NCI-H2029 treated with DMSO at 0.1 percent for 48 hours (cell line): ENCODE measurements at regions not wholly inside any gene's neighbourhood (a gene's known extent, or its start where the extent isn't known, plus 50 kb on each side); places are given as distances from the start of the nearest gene placed in this dataset.

Experiments
- DNase-seq: peaks from one replicate; lab custom pipeline; 2025; lab: John Stamatoyannopoulos, UW

DNA sequence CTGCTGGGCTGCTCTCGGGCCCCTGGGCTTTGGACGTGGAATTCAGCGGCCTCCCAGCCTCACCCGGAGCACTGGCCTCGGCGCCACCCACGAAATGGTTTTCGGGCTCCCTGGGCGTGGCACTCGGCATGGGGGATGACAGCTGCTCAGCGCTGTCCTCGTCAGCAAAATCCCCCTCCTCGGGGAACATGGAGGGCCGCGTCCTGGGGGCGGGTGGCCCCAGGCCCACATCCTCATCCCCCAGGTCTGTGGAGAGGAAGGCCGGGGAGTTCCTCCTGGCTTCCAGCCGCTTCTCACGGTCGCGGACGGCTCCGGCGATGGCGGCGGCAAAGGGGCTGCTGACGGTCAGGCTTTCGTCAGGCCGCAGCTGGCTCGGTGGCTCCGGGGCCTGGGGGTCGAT lies 88.4 kb downstream of the CTTN start:
- DNase-seq = no peak

DNA sequence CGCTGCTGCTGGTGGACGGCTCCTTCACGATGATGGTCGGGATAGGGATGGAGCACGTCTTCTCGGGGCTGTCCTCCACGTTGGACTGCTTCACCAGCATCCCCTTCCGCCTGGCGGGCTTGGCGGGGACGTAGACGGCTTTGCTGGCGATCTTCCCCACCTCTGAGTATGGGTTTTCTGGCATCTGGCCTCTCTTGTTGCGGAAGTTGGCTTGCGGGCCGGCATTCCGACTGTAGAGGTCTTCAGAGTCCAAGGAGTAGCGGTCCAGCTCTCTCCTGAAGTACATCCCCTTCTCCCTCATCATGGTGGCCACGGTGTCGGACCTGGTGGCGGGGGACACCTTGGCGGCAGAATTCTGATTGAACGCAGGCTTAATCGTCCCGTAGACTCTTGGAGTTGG lies 88.8 kb downstream of the CTTN start:
- no peak for DNase-seq

DNA sequence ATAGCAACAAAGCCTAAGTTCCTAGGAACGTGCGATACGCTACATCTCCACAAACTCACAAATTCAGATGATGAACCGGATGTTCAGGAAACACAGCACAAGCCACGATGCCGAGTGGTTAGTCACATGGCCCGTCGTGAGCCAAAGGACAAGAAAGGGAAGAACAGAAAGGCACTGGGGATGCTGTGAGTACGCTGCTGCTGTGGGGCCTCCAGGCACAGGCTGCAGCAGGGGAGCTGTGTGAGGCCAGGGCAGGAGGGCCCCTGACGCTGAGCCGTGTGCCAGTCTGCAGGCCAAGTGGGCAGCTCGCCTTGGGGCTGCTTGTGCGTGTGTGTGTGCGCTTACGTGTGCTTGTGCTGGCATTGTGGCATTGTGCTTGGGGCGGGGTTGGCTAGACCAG lies 89.4 kb downstream of the CTTN start:
- no peak for DNase-seq

DNA sequence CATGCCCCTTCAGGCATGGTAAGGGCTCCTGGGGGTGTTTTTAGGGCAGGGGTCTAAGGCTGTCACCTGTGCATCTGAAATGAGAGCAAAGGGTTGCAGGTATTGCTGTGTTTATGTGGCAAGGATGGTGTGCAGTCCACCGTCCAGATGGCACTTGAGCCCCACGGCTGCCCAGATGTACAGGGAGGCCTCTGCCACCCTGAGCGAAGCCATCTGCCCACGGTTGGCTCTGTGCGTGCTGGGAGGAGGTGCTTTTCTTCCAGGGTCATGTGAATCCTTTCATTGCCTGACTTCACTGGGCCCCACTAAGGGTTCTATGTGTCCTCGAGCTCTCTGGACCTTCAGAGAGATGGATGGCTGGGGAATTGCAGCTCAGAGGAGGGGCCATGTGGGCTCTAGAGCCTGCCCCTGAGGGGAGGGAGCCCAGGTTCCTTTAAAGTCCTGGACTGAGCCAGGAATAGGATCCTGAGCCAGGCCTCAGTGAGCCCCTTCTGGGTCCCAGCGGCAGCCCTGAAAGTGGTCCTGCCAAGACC lies 89.9 kb downstream of the CTTN start:
- no peak for DNase-seq

DNA sequence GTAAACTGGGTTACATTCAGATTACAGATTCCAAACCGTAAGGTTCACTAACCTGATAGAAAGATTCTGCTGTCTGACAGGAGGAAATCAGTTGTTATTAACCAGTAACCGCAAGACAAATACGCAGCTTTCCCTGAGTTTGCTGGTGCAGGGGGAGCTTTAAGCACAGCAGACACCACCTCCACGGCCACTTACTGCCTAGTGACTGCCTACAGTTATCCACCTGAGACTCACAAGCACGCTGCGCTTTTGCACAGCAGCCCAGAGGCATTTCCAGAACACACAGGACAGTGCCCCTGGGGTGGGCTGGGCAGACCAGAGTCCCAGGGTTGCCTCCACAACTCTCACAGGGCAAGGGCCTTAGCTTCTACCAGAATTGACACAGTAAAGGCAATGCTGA lies 90.9 kb downstream of the CTTN start:
- no peak for DNase-seq

DNA sequence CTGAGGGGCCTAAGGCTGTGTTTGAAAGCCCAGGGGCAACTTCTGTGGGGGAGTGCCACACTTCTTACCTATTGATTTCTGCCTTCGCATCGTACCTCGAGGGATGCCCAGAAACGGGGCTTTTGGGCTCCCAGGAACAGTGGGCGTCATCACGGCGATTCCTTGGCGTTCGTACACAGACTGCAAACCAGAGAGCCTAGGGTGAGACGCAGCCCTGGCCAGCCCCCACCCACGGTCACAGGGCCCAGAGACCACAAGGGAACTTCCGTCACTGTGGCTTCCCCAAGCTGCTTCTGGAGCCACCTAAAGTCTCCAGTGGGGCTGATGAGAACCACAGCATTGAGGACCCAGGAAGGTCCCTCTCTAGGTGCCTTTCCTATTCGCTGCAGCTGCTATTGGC lies 91.9 kb downstream of the CTTN start:
- DNase-seq = no peak

DNA sequence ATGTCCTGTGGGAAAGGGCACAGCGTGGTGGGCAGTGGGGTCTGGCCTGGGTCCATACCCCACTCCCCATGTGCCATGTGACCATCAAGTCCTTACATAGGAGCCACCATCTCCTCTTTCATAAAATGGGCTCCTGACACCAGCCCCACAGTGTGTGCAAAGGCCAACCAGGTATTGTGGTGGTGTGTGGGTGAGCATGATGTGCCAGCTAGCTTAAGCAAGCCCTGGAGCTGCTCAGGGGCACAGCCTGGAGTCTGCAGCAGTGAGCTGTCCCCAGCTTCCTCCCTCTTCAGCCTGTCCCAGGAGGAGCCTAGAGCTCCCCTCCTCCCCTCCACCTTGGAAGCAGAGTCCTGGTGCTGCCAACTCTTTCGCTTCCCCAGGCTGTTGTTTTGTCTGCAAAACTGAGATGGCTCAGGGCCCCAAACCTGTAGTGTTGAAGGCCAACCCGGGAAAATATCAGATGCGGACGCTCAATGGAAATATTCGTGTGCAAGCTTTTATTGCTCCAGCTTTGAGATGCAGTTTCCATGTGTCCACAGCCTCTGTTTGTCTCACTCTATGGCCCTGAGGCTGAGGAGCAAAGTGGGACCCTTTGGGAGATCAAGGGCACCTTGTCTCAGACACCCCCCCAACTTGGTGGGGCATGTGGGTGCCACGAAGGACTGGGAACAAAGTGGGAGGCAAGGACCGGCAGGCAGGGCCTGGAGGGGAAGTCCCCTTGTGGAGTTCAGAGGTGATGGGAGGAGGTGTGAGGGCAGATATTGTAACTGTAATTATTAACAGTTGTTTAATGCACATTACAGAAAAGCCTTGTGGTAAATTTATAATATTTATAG lies 92.6 kb downstream of the CTTN start:
- no peak for DNase-seq

DNA sequence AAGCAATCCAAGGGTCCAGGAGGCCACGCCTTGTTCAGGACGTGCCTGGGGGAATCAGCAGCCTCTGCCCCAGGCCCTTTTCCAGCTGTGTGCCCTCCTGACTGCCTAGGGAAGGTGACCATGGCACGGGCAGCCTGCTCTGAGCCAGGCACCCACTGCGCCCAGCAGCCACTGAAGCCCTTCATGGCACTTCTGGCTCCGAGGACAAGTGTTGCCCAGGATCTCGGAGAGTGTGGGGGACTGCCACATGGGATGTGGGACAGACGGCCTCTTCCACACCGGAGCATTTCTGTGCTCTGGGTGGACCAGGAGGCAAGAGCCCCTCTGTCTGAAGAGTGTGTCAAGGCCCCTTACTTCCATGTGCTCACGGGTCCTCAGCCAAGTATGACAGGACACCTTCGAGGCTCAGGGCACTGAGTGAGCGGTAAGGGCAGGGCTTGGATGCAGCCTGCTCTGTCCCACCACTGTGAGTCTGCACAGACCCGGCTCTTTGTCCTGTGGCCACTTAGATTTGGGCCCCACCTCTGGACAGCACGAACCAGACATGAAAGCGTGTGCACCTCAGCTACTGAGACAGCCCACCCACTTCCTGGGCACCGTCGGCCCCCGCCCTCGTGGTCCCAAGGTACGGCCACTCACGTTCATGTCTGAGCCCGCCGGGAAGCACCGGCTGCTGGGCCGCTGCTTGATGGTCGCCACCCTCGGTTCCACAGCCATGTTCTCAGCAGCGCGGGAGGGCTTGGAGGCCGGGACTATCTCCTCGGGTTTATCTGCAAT lies 93.6 kb downstream of the CTTN start:
- DNase-seq = no peak

DNA sequence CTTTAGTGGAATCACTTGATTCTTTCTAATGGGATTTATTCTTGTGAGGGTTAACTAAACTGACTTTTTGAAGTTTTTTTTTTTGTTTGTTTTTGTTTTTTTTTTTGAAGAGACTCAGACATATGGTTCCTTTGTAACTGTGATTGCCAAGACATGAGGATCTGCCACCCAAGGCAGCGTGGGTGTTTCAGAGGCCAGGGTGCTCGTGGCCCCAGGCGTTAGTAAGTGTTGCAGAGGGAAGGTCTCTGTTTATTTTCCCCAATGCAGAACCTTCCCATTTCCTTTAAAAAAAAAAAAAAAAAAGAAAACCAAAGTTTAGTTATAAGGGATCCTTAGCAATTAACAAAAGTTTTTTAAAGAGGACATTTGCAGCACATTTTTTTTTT lies 94.8 kb downstream of the CTTN start:
- no peak for DNase-seq

DNA sequence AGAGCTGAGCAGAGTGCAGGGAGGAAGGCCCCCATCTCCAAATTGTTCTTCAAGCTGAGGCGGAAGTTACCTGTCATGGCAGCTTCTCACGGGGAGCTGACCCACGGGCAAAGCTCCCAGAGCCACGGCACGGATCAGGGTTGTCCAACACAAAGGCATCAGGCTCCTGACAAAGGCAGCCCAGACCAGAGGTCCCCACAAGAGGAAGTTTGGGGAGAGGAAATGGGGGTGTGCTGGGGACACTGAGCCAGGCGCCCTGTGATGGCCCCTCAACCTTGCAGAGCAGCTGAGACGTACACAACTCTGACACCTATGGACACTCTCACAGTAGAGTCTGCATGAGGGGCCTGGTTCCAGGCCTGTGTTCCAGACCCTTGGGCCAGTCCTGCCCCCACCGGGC lies 95.6 kb downstream of the CTTN start:
- DNase-seq = no peak

DNA sequence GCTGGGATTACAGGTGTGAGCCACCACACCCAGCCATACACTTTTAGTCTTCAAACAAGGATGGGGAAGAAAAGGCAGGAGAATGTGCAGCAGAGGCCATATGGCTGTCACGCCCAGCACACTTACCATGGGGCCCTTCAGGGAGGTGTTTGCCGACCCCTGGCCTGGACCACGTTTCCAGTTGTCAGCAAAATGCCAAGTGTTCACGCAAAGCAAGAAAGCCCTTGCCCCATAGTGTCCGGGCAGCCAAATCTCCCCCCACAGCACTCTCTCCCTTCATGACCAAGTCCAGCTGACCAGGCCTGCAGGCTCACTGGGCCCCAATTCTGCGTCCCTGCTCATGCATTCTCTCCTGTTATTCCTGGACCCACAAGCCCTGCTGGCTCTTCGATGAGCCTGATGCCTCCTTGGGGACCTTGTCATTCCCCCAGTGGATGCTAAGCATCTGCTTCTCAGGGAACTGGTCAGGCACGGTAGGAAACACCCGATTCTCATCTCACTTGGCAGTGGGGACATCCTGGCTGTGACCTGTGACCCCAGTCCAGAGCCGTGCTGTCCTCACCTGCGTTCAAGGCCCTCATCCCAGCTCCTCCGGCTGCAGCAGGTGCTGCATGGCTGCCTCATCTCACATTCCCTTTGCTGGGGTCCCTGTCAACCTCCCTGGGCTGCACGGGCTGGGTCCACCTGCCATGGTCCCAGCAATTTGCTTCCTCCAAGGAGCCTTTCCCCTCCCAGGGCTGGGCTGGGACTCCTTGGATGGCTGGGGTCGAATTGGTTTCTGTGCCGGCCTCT lies 96.4 kb downstream of the CTTN start:
- DNase-seq = no peak

DNA sequence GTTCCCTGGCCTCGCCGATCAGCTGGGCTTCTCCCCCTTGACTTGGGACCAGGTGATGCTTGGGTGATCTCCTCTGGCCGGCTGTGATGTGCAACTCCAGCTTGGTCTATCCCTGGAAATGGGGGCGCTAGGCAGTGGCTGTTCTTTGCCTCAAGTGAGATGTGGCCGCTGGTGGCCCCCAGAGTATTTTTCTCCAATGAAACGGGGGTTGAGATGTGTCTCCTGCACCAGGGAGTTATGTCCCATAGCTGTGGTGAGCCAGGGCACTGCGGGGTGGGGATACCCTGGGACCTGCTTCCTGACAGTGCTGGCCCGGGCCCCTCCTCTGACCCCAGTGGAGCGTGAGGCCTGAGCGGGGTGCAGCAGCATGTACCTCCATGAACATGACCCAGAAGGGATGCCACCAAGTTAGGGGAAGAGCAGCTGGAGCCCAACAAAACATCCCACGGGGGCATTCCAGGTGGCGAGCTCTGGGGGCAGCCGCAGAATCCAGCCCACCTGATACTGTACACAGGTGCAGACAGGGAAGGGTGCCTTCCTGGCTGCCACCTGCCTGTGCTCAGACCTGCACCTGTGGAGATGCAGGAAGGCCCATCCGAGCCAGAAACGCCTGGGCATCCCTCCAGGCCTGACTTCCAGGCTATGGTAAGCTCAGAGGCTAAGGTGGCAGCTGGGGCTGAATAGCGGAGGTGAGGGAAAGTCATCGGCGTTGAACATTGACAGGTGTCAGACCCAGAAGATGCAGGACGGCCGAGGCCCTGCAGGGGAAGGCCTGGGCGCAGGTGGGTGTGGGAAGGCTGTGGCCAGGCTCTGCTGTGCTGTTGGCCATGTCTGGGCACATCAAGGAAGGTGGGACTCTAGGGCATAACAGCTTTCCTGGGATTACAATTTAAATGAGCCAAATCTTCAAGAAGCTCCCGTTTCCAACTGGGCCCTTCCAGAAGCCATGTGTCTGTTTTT lies 97.3 kb downstream of the CTTN start:
- peak; percentile 53 for DNase-seq

DNA sequence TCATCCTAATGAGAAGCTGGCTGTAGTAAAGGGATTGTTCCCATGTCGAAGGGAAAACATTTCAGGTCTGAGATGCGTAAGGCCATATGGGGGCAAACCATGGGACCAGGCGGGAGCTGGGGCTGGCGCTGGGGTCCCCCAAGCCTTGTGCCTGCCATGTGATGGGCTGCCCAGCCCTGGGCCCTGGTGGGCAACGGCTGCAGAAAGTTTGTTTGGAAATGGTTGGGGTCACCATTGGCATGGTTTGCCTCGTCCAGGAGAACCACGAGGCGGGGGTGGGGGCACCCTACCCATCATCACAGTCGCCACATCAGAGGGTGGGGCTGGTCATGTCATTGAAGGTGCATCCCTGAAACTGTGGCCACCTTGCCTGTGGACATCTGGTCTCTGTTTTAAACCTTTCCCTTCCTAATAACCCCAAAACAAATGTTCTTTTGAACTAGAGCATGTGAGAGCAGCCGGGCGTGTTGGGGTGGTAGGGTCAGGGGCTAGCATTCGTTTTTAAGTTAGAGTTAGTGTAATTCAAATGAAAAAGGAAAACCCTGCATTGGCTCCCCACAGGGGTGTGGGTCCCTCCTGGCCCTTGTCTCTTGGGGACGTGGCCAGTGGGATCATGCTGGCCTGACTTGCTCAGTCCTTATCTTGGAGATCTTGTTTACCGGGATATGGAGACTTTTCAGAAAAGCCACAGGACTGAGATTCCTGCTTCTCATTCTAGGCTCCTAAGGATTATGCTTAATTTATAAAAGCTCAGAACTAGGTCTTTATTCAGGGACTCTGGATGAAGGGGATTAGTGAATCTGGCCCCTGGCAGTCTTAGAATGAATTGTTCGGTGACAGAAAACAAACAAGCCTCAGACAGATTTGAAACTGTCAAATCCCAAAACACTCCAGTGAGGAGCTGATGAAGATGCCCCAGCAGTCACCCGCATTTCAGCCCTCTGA lies 98.5 kb downstream of the CTTN start:
- DNase-seq = no peak

DNA sequence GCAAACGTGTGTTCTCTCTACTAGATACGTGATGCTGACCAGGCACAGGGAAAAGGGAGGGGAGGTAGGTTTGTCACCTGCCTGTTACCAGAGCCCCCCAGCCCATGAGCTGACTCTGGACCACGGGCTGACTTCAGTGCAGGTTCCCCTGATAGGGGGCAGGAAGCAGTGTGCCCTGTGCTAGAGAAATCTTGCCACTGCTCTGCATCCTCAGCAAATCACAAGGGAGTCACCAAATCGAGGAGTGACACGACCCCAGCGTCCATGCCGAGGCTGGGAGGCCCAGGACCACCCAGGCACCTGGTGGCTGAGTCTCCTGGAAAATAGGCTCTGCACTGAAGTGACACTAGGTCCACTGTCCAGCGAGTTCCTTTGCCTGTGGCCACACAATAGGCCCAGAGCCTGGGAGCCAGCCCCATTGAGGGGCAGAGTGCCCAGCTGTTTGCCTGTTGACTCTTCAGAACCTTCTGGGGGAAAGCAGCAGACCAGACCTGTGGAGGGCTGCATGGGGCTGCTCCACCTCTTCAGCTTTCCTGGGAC lies 99.3 kb downstream of the CTTN start:
- DNase-seq = no peak

DNA sequence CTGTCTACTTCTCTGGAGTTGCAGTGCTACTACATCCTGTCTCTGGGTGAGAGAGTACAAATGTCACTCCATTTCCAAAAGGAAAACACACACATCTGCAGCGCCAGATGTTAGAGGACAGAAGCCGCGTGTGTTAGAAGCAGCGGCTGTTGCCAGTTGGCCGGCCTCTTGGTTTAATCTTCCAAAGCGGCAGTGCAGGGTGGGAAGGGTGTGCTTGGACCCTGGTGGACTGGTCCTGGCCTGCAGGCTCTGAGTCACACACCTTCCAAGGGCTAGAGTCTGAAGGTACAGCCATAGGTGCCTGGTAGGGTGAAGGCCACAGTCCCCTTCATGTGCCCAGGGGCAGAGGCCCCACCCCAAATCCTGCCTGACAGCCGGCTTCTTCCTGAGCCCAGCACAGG lies 99.8 kb downstream of the CTTN start:
- no peak for DNase-seq

DNA sequence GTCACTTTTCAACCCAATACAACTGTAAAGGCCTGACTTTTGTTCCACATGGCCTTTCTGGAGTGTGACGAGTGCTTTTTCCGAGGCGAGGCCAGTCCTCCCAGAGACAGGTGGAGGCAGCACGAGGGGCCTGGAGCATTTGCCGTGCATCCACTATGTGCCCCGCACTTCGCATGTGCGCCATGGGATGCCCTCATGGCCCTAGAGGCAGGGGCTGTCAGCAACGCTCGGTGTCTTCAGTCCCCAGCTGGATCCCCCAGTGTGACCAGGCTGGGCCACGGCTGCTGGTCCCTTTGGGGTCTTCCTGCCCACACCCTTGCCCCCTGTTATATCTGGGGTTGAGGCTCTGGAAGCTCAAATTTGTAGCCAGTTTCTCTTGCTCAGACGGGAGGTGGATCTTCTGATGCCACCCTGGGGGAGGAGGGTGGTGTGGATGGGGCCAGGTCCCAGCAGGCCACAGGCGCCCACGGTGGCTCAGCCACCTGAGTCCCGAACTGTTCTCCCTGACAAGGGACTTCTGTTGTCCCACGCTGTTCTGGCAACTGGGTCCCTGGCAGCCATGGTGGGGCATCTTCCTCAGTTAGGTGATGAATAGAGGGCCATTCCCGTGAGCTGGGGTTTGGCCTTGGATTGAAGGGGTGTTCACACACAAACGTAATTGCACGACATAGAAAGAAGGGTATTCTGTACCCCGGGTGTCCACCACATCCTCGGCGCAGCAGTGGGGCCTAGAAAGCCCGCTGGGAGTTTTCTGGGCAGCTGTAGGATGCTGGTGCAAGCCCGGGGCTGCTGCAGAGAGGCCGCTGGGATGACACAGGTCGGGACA lies 100.9 kb downstream of the CTTN start:
- DNase-seq = no peak

DNA sequence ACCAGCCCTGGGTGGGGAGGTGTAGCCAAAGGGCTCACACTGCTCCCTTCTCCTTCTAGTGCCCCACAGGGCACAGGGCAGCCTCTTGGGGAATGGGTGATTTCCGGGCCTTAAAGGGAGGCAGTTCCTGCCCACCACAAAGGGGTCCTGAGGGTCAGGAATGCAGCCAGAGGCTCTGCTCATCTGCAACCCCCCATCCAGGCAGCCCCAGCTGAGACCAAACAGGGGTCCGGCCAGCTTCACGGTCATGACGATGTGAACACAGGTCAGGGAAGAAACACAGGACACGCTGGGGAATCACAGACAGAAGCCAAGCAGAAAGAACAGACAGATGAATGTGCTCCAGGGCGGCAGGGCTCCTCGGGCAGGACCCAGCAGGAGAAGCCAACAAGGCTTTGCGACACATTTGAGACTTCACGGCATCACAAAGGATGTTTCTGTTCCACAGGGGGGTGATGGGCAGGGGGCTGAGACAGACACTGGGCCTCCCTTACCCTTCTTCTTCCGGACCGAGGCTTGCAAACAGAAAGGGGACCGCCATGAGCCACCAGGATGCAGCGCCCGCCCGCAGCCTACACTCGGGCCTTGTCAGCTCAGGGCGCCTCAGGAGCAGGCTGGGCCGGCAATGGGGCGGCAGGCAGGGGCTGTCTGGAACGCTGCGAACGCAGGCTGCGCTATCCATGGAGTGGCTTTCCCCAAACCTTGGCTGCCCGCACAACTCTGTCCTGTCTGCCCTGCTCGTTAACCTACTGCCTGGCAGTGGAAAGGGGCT lies 101.9 kb downstream of the CTTN start:
- no peak for DNase-seq
